ENCODE measurements at regions not wholly inside any gene's neighbourhood (a gene's known extent, or its start where the extent isn't known, plus 50 kb on each side); places are given as distances from the start of the nearest gene placed in this dataset.
"Not testable (repeated sequence)": the region's sequence is repeated elsewhere in the genome, so short reads cannot be mapped to it uniquely, and the experiment has no call there.

DNA sequence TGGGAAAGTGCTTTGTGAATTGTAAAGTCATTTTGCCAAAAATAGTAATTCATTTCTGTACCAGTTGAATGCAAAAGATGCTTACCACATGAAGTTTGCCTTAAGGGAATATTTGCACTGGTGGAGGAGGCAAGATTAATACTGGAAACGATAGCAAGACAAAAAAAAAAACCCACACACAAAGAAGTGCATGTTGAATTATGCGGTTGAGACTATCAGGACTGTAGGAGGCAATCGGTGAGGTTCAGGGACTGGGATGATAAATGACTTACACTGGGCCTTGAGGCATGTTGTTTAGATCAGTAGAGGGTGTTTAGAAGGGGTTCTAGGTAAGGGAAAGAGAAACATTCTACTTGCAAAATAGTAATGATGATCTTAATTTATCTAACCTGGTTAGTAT lies 142.2 kb upstream of the HMGA2 start:
- DNase-seq (ENCODE audit: low read depth in 2 of 2) = no peak

DNA sequence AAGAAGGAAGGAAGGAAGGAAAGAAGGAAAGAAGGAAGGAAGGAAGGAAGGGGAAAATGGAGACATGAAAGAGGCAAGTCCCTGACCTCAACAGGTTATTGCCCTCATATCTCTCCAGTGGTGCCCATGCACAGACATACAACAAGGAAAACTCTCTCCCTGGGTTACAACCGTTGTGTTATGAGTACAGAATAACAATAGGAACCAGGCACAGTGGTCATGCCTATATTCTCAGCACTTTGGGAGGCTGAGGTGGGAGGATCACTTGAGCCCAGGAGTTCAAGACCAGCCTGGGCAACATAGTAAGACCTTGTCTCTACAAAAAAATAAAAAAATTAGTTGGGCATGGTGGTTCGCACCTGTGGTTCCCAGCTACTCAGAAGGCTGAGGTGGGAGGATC lies 139.4 kb upstream of the HMGA2 start:
- DNase-seq (ENCODE audit: low read depth in 2 of 2) = no peak

DNA sequence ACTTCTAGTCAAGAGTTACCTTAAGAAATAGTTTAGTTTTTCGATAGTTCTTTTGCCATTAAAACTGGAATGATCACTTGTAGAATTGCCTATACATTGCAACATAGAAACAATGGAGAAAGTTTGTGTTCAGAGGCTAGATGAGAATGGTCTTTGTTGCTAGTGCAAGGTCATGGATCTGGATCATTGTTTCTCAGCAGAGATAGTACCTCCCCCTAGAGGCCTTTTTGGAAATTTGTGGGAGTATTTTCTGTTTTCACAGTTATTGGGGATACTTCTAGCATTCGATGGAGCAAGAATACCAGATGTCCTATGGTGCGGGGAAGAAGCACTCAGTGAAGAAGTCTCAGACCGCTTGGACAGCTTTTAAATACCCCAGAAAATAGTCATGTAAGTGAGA lies 138.8 kb upstream of the HMGA2 start:
- DNase-seq (ENCODE audit: low read depth in 2 of 2) = no peak

DNA sequence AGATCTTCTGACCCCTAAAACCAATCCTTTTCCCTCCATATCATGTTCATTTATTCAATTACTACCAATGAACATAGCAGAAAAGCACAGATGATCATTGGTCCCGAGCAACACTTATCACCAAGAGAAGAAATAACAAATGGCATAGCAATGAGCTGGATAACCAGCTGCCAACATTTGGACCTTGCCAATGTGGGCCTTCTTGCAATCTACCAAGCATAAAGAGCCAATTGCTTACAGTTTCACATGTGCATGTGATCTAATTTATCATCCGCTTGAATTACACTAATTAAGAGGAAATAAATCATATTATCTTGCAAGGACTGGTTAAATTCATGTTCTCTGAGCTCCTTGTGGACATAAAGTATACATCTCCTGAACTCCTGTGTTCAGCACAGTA lies 134.8 kb upstream of the HMGA2 start:
- no peak for DNase-seq (ENCODE audit: low read depth in 2 of 2)

DNA sequence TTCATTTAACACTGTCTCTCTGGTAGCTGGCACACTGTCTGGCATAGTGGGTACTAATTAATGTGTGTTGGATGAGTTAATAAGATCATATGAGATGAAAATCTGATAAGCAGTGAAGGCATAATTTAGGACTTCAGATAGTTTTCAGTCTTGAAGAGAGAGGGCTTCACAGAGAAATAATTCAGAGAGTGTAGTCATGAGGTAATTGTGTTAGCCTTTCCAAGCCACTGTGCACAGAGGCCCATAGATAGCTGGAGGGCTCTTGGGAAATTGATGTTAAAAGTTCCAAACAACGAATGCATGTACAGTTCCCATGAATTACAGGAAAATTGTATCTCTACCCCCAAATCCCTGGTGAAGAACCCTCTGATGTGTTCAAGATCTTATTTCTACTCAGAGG lies 133.8 kb upstream of the HMGA2 start:
- DNase-seq (ENCODE audit: low read depth in 2 of 2) = no peak

DNA sequence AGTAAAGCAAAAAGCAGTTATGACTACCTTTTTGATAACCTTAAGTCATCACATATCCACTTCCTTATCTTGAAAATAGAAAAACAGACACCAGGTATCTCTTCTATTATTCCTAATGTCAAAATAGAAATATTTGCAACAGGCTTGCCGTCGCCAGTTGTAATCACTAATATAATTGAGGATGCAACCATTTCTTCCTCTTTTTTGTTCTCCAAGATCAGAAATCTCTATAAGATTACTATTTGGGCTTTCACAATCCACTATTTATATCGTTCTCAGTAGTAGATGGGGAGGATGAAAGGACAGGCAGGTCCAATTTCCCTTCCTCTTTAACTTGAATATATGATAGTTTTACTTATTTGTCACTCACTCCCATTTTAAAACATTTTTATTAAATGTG lies 130.2 kb upstream of the HMGA2 start:
- DNase-seq (ENCODE audit: low read depth in 2 of 2) = no peak

DNA sequence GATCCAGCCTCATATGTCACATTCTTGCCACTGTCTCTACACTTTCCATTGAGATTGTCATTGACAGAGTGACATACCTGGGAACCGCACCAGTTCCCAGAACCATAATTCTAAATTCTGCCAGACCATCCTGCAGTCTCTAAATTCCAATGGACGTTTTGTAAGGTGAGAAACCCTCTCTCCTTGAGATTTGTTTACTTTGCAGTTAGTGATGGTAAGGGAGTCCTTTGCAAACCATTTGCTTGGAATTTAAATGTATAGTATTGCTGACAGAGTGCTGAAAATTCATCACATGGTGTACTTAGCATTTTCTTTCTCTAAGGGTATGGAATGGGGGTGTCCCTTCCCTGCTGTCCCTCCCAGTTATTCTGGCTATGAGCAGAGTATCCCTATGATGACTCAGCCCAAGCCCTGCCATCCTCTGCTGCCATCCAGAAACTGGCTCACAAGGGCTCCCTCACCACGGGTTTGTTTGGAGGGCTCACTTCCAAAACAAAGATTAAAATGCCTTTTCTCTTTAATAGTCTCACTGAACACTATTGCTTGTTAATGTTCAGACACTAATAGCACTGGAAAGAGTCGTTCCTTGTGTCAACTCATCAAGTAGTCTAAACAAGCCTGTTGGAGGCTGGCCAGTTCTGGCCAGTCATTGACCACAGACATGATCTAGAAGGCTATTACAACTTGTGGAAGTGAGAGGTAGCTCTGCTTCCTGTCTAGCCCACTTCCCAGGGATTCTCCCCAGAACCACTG lies 129.0 kb upstream of the HMGA2 start:
- DNase-seq (ENCODE audit: low read depth in 2 of 2) = no peak

DNA sequence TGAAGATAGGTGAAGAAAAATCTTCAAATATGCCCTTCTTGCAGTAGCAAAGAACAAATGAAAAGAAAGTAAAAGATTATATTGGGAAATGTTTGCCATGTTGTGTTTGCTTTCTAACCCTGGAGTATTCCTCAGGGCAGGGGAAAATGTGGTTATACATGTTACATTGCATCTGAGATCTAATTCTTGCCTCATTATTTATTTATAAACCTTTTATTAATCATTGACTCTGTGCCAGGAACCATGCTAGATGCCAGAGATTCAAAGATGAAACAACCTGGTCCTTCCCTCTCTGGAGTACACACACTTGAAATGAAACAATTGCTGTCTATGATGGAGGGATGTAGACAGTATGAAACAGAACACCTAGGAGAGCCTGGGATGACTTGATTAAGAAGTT lies 128.1 kb upstream of the HMGA2 start:
- no peak for DNase-seq (ENCODE audit: low read depth in 2 of 2)

DNA sequence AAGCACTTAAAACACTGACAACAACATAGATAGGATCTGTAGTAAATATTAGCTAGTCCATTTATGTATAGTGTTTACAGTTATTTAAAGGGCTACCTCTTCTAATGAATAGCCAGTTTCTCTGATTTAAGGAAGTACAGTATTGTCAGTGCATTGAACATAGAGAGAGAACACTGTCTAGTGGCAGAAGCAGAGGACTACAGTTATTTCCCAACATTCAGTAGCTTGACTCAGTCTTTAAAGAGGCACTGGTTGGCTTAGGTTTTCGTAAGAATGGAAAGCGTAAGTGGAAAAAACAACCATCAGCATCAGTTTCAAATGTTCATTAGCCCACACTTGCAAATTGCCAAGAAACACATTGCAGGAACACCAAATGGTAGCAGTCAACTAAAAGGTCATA lies 125.0 kb upstream of the HMGA2 start:
- no peak for DNase-seq (ENCODE audit: low read depth in 2 of 2)

DNA sequence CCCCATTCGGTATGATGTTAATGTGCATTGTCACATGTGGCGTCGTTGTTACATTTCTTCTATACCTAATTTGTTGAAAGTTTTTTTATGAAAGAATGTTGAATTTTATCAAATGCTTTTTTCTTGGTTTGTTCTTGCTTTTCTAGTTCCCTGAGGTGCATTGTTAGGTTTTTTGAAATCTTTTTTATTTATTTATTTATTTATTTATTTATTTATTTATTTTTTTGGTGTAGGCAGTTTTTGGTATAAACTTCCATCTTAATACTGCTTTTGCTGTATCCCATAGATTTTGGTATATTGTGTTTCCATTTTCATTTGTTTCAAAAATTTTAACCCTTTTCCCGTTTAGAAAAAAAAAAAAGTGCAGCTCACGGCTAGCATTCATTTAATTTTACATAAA lies 121.1 kb upstream of the HMGA2 start:
- no peak for DNase-seq (ENCODE audit: low read depth in 2 of 2)

DNA sequence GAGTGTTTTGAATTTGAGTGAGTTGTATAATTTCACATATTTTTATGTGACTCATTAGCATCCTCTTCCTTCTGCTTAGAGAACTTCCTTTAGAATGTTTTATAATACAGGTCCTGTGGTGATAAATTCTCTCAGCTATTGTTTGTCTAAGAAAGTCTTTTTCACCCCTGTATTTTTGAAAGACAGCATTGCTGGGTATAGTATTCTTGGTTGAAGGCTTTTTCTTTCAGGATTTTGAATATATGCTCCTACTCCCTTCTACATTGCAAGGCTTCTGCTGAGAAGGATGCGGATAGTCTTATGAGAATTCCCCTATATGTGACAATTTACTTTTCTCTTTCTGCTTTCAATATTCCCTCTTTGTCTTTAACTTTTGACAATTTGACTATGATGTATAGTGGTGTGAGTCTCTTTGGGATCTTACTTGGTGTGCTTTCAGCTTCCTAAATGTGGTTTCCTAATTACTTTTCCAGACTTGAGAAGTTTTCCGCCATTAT lies 118.9 kb upstream of the HMGA2 start:
- DNase-seq (ENCODE audit: low read depth in 2 of 2) = no peak

DNA sequence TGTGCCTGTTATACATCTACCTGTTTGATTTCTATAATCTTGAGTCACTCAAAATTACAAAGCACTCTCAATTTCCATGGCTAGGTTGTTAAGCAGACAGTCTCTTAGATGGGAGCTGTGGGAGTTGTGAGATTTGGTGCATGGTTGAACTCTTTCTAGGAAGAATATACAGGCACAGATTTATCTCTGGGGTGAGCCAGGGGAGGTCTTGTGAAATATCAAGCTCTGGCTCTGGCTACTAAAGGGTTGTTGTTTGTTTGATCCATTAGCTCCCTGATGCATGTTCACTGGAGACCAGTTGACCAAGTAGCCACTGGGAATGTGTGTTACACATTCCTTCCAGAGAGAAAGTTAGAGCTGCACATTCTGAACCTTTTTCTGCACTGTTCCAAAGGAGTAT lies 117.2 kb upstream of the HMGA2 start:
- DNase-seq (ENCODE audit: low read depth in 2 of 2) = no peak

DNA sequence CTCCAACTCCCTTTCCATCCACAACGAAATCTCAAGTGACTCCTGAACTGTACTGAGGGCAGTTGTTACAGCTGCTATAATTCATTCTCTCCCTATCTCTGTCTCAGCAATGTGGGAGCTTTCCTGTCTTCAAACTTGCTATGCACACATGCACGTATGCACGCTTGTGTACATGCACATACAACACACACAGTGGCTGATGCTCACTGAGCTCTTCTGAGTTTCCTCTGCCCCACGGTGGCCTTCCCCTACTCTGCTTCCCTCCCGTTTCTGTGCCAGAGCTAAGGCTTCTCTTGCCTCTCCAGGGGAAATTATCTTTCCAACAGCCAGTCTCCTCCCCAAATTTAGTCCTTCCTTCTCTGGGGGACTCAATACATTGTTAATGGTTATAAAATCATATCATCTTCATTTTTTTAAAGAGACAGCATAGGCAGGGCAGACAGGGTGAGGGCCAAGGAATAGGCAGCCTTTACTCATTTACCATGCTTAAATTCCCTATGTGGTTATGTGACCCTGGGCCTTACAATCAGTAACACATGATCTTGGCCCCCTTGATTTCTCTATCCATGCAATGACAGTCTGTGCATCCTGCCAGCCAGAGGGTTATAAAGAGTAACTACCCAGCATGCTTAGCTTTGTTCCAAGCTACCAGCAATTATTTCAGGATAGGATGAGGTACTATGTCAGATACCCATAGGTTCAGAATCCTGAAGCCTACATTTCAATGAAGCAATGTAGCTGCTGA lies 111.9 kb upstream of the HMGA2 start:
- no peak for DNase-seq (ENCODE audit: low read depth in 2 of 2)

DNA sequence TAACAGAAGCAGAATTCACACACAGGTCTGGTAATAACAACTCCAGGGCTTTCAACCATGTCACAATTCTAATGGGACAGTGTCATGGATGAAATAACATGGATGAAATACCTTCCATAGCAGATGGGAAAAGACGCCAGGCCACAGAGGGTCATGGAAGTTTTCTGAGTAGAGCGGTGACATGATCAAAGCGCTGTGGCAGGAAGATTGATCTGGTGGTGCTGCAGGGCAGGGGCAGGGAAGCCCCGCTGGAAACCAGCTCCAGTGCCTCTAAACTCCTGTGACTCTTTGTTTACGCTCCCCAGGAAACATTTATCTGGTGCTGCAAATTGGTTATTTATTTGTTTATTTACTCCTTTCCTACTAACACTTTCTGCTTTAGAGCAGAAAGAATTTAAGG lies 108.3 kb upstream of the HMGA2 start:
- DNase-seq (ENCODE audit: low read depth in 2 of 2) = no peak

DNA sequence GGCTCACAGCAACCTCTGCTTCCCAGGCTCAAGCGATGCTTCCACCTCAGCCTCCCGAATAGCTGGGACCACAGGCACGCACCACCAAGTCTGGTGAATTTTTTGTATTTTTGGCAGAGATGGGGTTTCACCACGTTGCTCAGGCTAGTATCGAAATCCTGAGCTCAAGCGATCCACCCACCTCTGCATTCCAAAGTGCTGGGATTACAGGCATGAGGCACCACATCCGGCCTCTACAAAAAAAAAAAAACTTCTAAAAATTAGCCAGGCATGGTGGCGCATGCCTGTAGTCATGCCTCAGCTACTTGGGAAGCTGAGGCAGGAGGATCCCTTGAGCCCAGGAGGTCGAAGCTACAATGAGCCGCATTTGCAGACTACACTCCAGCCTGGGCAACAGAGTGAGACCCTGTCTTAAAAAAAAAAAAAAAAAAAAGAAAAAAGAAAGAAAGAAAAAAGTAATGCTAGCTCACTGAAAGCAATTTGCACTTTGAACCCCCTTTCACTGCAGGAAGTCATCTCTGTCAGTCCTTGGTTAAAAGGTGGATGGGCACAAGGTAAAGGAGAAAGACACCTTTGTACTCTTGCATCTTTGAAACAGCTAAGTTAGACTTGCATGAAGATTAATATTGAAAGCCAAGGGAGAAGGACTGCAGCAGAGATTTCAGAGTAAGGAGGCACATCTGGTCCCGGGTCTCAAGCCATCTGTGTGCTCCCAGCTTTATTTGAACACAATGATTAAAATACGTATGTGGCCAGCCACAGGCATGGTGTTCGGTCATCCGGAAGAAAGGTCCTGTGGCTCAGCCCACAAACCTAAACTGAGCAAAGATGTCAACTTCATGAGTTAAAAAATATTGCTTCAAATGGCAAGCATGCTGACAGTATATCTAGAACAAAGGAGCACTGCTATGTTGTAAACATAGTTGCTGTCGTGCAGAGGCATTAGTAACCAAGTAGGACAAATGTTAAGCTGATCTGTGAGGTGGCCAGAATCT lies 103.8 kb upstream of the HMGA2 start:
- DNase-seq (ENCODE audit: low read depth in 2 of 2) = no peak

DNA sequence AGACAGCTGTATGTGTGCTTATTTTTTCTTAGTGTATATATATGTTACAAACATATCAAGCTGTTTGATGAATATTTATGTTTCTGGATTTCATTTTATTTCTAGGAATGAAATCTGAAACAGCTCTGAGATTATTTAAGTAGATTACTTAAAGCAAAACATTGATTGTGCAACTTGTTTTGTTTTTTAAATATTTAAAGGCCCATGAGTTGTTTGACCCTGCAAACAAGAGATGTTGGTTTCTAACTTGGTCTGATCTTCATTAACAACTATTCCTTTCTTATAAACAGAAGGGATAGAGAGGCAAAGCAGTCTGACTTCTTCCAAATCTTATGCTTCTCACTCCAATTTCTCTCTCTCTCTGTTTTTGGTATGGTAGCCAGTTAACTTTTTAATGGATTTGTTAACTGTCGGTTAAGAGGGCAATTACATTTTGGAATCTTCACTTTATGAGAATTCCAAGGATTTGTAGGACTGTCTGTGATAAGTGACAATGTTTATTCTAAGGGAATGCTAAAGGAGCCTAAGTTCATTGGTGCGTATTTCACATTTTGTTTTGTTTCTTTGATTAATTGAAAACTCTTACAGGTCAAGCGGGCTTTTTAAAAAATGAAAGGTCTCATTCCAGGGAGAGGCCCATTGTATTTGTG lies 102.6 kb upstream of the HMGA2 start:
- DNase-seq (ENCODE audit: low read depth in 2 of 2) = no peak

DNA sequence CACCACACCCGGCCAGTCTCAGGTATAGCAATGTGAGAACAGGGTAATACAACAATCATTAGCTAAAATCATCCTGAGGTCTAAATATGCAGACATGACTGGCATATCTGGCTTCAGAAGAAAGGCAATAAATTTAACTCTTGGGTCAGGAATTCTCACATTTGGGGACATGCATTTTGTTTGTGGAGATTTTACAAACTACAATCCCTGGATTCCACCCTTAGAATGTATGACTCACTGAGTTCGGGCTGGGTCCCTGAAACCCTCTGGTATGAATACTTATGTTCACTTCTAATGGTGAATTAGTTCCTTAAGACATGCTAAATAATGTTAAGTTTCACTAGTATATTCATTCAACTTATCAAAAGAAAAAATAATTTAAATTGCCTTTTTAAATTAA lies 98.9 kb upstream of the HMGA2 start:
- DNase-seq (ENCODE audit: low read depth in 2 of 2) = no peak

DNA sequence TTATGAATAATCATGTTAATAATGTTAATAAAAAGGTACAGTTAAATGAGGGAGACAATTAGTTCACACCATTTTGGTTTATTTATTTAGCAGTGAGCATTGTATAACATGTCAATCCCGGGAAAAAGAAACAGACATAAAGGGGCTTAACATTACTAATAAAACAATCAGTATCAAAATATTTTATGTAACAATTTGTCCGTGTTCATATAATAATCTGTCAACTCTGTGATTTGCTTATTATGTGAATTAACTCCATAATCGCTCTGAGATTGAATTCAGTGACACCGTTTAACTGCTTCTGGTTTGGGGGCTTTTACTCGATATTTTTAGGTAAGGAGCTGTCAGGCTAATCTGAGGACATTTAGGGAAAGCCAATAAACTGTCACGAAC lies 95.8 kb upstream of the HMGA2 start:
- no peak for DNase-seq (ENCODE audit: low read depth in 2 of 2)

DNA sequence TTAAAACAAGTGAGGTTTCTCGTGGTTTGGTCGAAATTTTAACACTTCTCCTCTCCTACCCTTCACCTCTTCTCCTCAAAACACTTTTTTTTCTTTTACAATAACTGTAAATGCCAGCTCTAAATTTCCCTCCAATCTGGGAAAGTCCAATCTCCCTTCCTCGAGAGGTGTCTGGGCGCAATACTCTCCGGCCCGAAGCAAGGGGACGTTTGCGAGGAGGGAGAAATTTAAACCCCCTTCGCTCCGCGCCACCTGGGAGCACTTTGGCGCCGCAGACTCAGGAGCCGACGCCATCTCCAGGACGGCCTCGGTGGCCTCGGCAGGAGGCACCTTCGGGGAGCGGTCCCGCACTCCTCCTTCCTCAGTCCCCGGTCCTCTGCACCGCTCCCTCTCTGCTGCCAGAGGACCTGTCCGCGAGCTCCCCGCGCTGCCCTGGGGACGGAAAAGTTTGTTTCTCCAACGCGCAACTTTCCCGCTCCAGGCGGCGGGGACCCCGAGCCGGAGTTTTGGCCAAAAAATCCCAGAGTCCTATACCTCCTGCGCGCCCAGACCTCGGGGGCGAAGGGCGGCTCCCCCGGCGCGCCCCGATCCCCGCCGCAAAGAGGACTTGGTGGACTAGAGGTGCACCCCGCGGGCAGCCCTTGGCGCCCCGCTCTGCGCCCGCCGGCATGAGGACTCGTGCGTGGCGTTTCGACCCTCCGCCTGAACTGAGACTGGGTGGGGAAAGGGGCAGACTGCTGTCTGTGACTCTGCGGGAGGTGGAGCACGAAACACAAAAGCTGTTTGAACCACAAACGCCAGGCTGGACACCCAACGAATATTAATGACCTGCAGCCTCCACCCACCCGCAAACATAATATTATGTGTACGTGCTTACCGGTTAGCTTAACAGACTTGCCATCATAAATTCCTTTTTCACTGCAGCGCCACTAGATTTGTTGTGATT lies 95.2 kb upstream of the HMGA2 start:
- no peak for DNase-seq (ENCODE audit: low read depth in 2 of 2)

DNA sequence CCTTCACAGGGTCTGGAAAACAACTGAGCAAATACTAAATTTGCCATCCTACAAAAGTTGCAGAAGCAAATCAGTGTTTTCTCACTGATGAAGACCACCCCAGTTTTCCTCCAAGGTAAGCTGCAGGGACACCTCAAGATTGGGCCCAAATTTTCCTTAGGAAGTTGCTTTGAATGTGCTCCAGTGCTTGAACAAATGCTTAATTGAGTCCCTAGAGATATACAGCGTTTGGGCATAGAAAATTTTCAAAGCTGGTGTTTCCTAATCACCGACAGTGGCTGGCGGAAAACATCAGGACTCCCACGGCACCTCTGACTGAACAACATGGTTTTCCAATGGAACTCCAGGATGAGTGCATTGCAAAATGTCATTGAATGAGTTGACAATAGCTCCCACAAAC lies 92.5 kb upstream of the HMGA2 start:
- DNase-seq (ENCODE audit: low read depth in 2 of 2) = no peak

DNA sequence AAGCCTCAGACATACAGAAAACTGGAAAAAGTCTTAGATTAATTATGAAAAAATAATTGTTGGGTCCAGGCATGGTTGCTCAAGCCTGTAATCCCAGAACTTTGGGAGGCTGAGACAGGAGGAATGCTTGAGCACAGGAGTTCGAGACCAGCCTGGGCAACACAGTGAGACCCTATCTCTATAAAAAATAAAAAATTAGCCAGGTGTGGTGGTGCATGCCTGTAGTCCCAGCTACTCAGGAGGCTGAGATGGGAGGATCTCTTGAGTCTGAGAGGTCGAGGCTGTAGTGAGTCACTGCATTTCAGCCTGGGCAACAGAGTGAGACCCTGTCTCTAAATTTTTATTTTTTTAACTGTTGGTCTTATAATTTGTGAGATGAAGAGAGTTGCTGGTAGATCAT lies 90.6 kb upstream of the HMGA2 start:
- DNase-seq (ENCODE audit: low read depth in 2 of 2) = not testable (repeated sequence)

Data from stimulated activated CD8-positive, alpha-beta memory T cell treated with anti-CD3 and anti-CD28 coated beads, Interleukin-2, amount 100 ng/mL, for 1 hour (primary cell).